ENCODE measurements at regions not wholly inside any gene's neighbourhood (a gene's known extent, or its start where the extent isn't known, plus 50 kb on each side); places are given as distances from the start of the nearest gene placed in this dataset.

- Histone ChIP-seq H2AFZ (ENCODE audit: low read depth) (no peak overlapping the region), H3K9ac (no peak overlapping the region), H3K27ac (no peak overlapping the region), H3K4me2 (no peak overlapping the region), H3K27me3 (ENCODE audit: insufficient read depth, low read depth) (peaks cover 20% of the 10 kb centered on the region; the same call in 1 of the 2 replicates), H3K4me1 (ENCODE audit: low read depth, poor library complexity, severe bottlenecking) (no peaks in the 10 kb centered on the region), H3K79me2 (ENCODE audit: insufficient read depth, low read depth) (no peaks in the 10 kb centered on the region), H4K20me1 (ENCODE audit: insufficient read depth) (no peaks in the 10 kb centered on the region), H3K4me3 (IDR thresholded peaks at IDR 0.05; ENCODE audit: insufficient read depth, low read depth, low read length) (no peak overlapping the region), H3K36me3 (ENCODE audit: insufficient read depth) (no peaks in the 10 kb centered on the region)
- TF ChIP-seq, protein P1, sequence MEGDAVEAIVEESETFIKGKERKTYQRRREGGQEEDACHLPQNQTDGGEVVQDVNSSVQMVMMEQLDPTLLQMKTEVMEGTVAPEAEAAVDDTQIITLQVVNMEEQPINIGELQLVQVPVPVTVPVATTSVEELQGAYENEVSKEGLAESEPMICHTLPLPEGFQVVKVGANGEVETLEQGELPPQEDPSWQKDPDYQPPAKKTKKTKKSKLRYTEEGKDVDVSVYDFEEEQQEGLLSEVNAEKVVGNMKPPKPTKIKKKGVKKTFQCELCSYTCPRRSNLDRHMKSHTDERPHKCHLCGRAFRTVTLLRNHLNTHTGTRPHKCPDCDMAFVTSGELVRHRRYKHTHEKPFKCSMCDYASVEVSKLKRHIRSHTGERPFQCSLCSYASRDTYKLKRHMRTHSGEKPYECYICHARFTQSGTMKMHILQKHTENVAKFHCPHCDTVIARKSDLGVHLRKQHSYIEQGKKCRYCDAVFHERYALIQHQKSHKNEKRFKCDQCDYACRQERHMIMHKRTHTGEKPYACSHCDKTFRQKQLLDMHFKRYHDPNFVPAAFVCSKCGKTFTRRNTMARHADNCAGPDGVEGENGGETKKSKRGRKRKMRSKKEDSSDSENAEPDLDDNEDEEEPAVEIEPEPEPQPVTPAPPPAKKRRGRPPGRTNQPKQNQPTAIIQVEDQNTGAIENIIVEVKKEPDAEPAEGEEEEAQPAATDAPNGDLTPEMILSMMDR (conservative IDR thresholded peaks at IDR 0.05; ENCODE audit: low read depth, low read length), result no peak
These were observed 244.7 kb downstream of the PTPRU start for GRCh38 chr1:29481031-29481430.

- no peak overlapping the region for H3K4me3 ChIP-seq (IDR thresholded peaks at IDR 0.05; ENCODE audit: insufficient read depth, low read depth, low read length)
- peaks cover 33% of the 10 kb centered on the region; the same call in 1 of the 2 replicates for H3K27me3 ChIP-seq (ENCODE audit: insufficient read depth, low read depth)
- no peak overlapping the region for H3K4me2 ChIP-seq
- H2AFZ ChIP-seq (ENCODE audit: low read depth), result no peak overlapping the region
- H4K20me1 ChIP-seq (ENCODE audit: insufficient read depth), result no peaks in the 10 kb centered on the region
- H3K9ac ChIP-seq, result no peak overlapping the region
- no peak overlapping the region for H3K27ac ChIP-seq
- no peaks in the 10 kb centered on the region for H3K79me2 ChIP-seq (ENCODE audit: insufficient read depth, low read depth)
- no peaks in the 10 kb centered on the region for H3K4me1 ChIP-seq (ENCODE audit: low read depth, poor library complexity, severe bottlenecking)
- no peaks in the 10 kb centered on the region for H3K36me3 ChIP-seq (ENCODE audit: insufficient read depth)
- TF ChIP-seq, protein P1 (conservative IDR thresholded peaks at IDR 0.05; ENCODE audit: low read depth, low read length), result no peak
These were observed 242.6 kb downstream of the PTPRU start for GRCh38 chr1:29478879-29479278.

DNA sequence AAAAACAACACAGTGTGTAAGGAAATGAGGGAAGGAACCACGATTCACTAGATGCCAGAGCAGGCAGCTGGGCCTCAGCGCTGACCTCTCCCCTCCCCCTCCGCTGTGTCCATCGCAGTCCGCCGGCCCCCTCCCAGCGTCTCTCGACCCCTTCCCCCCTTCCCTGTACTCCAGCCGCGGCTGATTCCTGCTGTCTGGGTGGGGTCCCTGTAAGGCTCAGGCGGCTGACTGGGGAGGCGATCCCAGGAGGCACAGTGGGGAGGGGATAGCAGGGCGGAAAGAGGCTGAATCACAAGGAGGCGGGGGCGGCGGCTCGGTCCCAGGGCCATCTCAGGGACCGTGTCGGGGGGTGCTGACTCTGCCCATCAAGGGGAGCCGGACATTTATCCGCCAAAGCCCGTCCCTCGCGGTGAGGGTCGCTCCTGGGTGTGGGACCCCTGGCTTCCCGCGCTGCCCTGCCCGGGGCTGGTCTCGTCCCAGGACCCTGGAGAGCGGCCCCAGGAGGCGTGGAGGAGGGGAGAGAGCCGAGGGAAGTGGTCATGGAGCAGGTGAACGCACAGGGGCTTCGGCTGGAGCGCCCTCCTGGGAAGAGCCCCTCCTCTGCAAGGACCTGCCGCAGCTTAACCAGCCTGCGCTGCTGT lies 241.9 kb downstream of the PTPRU start:
- Histone ChIP-seq H3K4me3 (IDR thresholded peaks at IDR 0.05; ENCODE audit: insufficient read depth, low read depth, low read length) (no peak overlapping the region), H2AFZ (ENCODE audit: low read depth) (no peak overlapping the region), H3K4me1 (ENCODE audit: low read depth, poor library complexity, severe bottlenecking) (no peaks in the 10 kb centered on the region), H3K79me2 (ENCODE audit: insufficient read depth, low read depth) (no peaks in the 10 kb centered on the region), H3K9ac (no peak overlapping the region), H4K20me1 (ENCODE audit: insufficient read depth) (no peaks in the 10 kb centered on the region), H3K27ac (no peak overlapping the region), H3K27me3 (ENCODE audit: insufficient read depth, low read depth) (peaks cover 39% of the 10 kb centered on the region), H3K36me3 (ENCODE audit: insufficient read depth) (no peaks in the 10 kb centered on the region), H3K4me2 (no peak overlapping the region)
- TF ChIP-seq, protein P1 (conservative IDR thresholded peaks at IDR 0.05; ENCODE audit: low read depth, low read length), result no peak

DNA sequence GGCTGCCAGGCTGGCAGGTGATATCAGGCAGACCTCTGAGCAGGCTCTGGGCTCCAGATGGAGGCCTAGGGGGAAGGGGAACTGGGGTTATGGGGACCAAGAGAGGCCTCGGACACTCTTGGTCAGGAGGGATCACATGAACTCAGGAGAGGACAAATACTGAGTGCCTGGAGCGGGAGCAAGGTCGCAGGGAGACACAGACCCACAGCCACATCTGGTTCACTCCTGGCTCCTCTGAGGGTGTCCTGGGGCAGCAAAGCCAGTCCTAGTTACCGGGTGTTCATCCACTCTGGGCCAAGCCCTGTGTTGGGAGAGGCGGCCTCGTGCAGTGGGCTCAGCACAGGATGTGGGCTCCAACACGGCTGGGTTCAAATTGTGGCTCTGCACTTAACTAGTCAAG lies 239.0 kb downstream of the PTPRU start:
- Histone ChIP-seq H3K79me2 (ENCODE audit: insufficient read depth, low read depth) (no peaks in the 10 kb centered on the region), H3K4me3 (IDR thresholded peaks at IDR 0.05; ENCODE audit: insufficient read depth, low read depth, low read length) (no peak overlapping the region), H3K4me2 (no peak overlapping the region), H3K27ac (no peak overlapping the region), H3K9ac (no peak overlapping the region), H3K36me3 (ENCODE audit: insufficient read depth) (no peaks in the 10 kb centered on the region), H3K27me3 (ENCODE audit: insufficient read depth, low read depth) (peaks cover 45% of the 10 kb centered on the region), H3K4me1 (ENCODE audit: low read depth, poor library complexity, severe bottlenecking) (no peaks in the 10 kb centered on the region), H2AFZ (ENCODE audit: low read depth) (no peak overlapping the region), H4K20me1 (ENCODE audit: insufficient read depth) (no peaks in the 10 kb centered on the region)
- TF ChIP-seq, protein P1 (conservative IDR thresholded peaks at IDR 0.05; ENCODE audit: low read depth, low read length), result no peak

Measured in KMS-11 (cell line).